Lung (tissue), 11 donors: ENCODE measurements at regions not wholly inside any gene's neighbourhood (a gene's known extent, or its start where the extent isn't known, plus 50 kb on each side); places are given as distances from the start of the nearest gene placed in this dataset.
A peak's percentile ranks its signal among the peaks of the same experiment; 100 is the strongest.

Source experiments
- ATAC-seq: fragments of 200-7000 bp; cut with Tn5 transposase; one replicate; pipeline ENCODE4 v1.9.1; 2020; ENCODE audit warnings: moderate number of reproducible peaks; ENCODE audit not compliant: insufficient read depth, low FRiP score
- DNase-seq, 3 donors: peaks; one replicate each; pipeline ENCODE4 v3.0.0-alpha.2; 2013 to 2017
- H3K27ac ChIP-seq, 2 donors: one replicate each; pipeline ENCODE4 v1.5.1; 2013; ENCODE audit warnings: mild to moderate bottlenecking in 2 of 2, moderate library complexity in 2 of 2, control low read depth in 1 of 2, inconsistent platforms in 1 of 2, low read depth in 1 of 2, low read length in 1 of 2
- H3K27me3 ChIP-seq, 3 donors: one replicate each; pipeline ENCODE4 v1.5.1; 2013; ENCODE audit warnings: low read length in 2 of 3; ENCODE audit not compliant: control insufficient read depth in 3 of 3, insufficient read depth in 3 of 3
- H3K36me3 ChIP-seq, 4 donors: one replicate each; pipeline ENCODE4 v1.5.1; 2013; ENCODE audit warnings: low read length in 4 of 4, mild to moderate bottlenecking in 1 of 4, moderate library complexity in 1 of 4; ENCODE audit not compliant: control insufficient read depth in 4 of 4, insufficient read depth in 4 of 4
- H3K4me1 ChIP-seq, 5 donors: one replicate each; pipeline ENCODE4 v1.5.1; 2013; ENCODE audit warnings: low read length in 5 of 5, mild to moderate bottlenecking in 2 of 5, moderate library complexity in 1 of 5; ENCODE audit not compliant: control insufficient read depth in 5 of 5, insufficient read depth in 5 of 5
- H3K4me3 ChIP-seq: one replicate; pipeline ENCODE4 v1.5.1; 2013; ENCODE audit warnings: mild to moderate bottlenecking, control low read depth, moderate library complexity
- H3K9ac ChIP-seq, 2 donors: one replicate each; pipeline ENCODE4 v1.5.1; 2013; ENCODE audit warnings: low read length in 2 of 2, control low read depth in 1 of 2; ENCODE audit not compliant: insufficient read depth in 1 of 2
- H3K9me3 ChIP-seq, 4 donors: one replicate each; pipeline ENCODE4 v1.5.1; 2013; ENCODE audit warnings: low read length in 3 of 4, mild to moderate bottlenecking in 1 of 4, moderate library complexity in 1 of 4; ENCODE audit not compliant: control insufficient read depth in 4 of 4, insufficient read depth in 3 of 4
- CTCF ChIP-seq: IDR thresholded peaks from 2 replicates; pipeline ENCODE4 v1.5.1; 2012; ENCODE audit warnings: mild to moderate bottlenecking; ENCODE audit errors: control extremely low read depth, extremely low read depth
- WGBS, 2 donors: extraction: QIAGEN DNeasy Blood & Tissue Kit; methylation state at CpG; one replicate each; pipeline ENCODE4 v1.1.7; 2013; 5-methylcytosine and 5-hydroxymethylcytosine counted together
- donor health status: control.
- donor health status: control.
- donor health status: Bipolar disorder and iron deficiency.
- donor health status: healthy.
- donor health status: DM: yes; HTN: yes; CAD: no.

- 65 to 76% methylated on average over 4 of the region's 4 CpGs for WGBS, 2 donors
- ATAC-seq: no peak
- H3K4me1 ChIP-seq: peaks cover 0 to 25% (median 3%) of the 10 kb centered on the region in 5 donors
- no peak overlapping the region for H3K9ac ChIP-seq
- TF ChIP-seq CTCF: no peak
- no peak for DNase-seq
- peaks cover 0 to 3% (median 0%) of the 10 kb centered on the region in 3 donors for H3K27me3 ChIP-seq
- peaks cover 0 to 5% (median under 1%) of the 10 kb centered on the region in 4 donors for H3K9me3 ChIP-seq
- H3K4me3 ChIP-seq: no peak overlapping the region
- H3K36me3 ChIP-seq: no peaks in the 10 kb centered on the region
- H3K27ac ChIP-seq: no peak overlapping the region
Observed at GRCh38 chr5:71954329-71954728, 152.9 kb upstream of the MAP1B start.

- H3K27ac ChIP-seq: no peak overlapping the region
- H3K36me3 ChIP-seq: no peaks in the 10 kb centered on the region
- DNase-seq (no peak), ATAC-seq (no peak)
- peaks cover 0 to 2% (median 0%) of the 10 kb centered on the region in 4 donors for H3K9me3 ChIP-seq
- no peak for TF ChIP-seq CTCF
- peaks cover 0 to 25% (median 3%) of the 10 kb centered on the region in 5 donors for H3K4me1 ChIP-seq
- no peak overlapping the region for H3K4me3 ChIP-seq
- H3K27me3 ChIP-seq: peaks cover 0 to 3% (median 0%) of the 10 kb centered on the region in 3 donors
- no peak overlapping the region for H3K9ac ChIP-seq
- WGBS, 2 donors: 88 to 93% methylated on average over 9 of the region's 9 CpGs
Observed at GRCh38 chr5:71955723-71956122, 151.6 kb upstream of the MAP1B start.

GRCh38 chr5:71957292-71957898 lies 149.9 kb upstream of the MAP1B start:
- Histone ChIP-seq H3K36me3 (no peaks in the 10 kb centered on the region), H3K4me1 (peaks cover 0 to 25% (median 3%) of the 10 kb centered on the region in 5 donors), H3K9me3 (peaks cover 0 to 2% (median 0%) of the 10 kb centered on the region in 4 donors), H3K9ac (no peak overlapping the region), H3K4me3 (no peak overlapping the region), H3K27ac (no peak overlapping the region), H3K27me3 (peaks cover 0 to 3% (median 0%) of the 10 kb centered on the region in 3 donors)
- WGBS, 2 donors: 60 to 73% methylated on average over 5 of the region's 5 CpGs
- no peak for TF ChIP-seq CTCF
- no peak for ATAC-seq
- peak; percentile 57 to 94 (median 93) for DNase-seq

GRCh38 chr5:71960195-71960594 lies 147.1 kb upstream of the MAP1B start:
- no peak overlapping the region for H3K27ac ChIP-seq
- TF ChIP-seq CTCF: no peak
- DNase-seq (no peak), ATAC-seq (no peak)
- H3K27me3 ChIP-seq: no peaks in the 10 kb centered on the region
- H3K9ac ChIP-seq: no peak overlapping the region
- no peaks in the 10 kb centered on the region for H3K36me3 ChIP-seq
- 82 to 86% methylated on average over 4 of the region's 4 CpGs for WGBS, 2 donors
- H3K4me3 ChIP-seq: no peak overlapping the region
- H3K4me1 ChIP-seq: peaks cover 0 to 25% (median 3%) of the 10 kb centered on the region in 5 donors
- H3K9me3 ChIP-seq: no peaks in the 10 kb centered on the region
